B cell (primary cell): ENCODE measurements at regions not wholly inside any gene's neighbourhood (a gene's known extent, or its start where the extent isn't known, plus 50 kb on each side); places are given as distances from the start of the nearest gene placed in this dataset.

ENCODE experiments used
- ATAC-seq: fragments of 200-7000 bp; cut with Tn5 transposase; one replicate; pipeline ENCODE4 v1.10.0; 2021; ENCODE audit warnings: low read depth, mild to moderate bottlenecking, moderate number of reproducible peaks, moderate library complexity
- CTCF ChIA-PET: fragments of 350-600 bp; sonication (Branson Sonifier 250); formaldehyde crosslinking; loops from one replicate; lab custom pipeline; 2021; ENCODE audit warnings: antibody characterized with exemption, inconsistent platforms; lab: Charles Lee
- POLR2A ChIA-PET: fragments of 350-600 bp; sonication (Branson Sonifier 250); formaldehyde crosslinking; loops from one replicate; lab custom pipeline; 2021; ENCODE audit warnings: antibody characterized with exemption; lab: Charles Lee
- DNase-seq: peaks from one replicate; pipeline ENCODE4 v3.0.0; 2013
- H2AFZ ChIP-seq: 2 replicates; pipeline ENCODE4 v1.6.1; 2012; ENCODE audit warnings: mild to moderate bottlenecking, low read depth, low read length; ENCODE audit not compliant: insufficient read depth, poor library complexity, severe bottlenecking
- H3K27ac ChIP-seq, 2 donors: 1 replicate in 1 of 2; 2 replicates in 1 of 2; pipeline ENCODE4 v1.5.1; 2012 to 2013; ENCODE audit warnings: low read length in 2 of 2, mild to moderate bottlenecking in 2 of 2, moderate library complexity in 1 of 2
- H3K27me3 ChIP-seq, 4 experiments: fragments of 200-600 bp in 1 of 4; sonication (generic) in 1 of 4; replicated peaks in 1 of 4; 1 replicate in 2 of 4; 2 replicates in 2 of 4; pipeline versions ENCODE4 v1.6.1 to v1.7.0; 2013 to 2016; ENCODE audit warnings: low read length in 3 of 4, mild to moderate bottlenecking in 2 of 4, mixed read lengths in 1 of 4, moderate library complexity in 1 of 4; ENCODE audit not compliant: insufficient read depth in 4 of 4, control insufficient read depth in 3 of 4; ENCODE audit errors: control extremely low read depth in 1 of 4
- H3K36me3 ChIP-seq, 2 experiments: replicated peaks in 1 of 2; 1 replicate in 1 of 2; 2 replicates in 1 of 2; pipeline versions ENCODE4 v1.6.1 to v1.7.1; 2013; ENCODE audit warnings: low read length in 1 of 2; ENCODE audit not compliant: insufficient read depth in 2 of 2, control insufficient read depth in 1 of 2; ENCODE audit errors: control extremely low read depth in 1 of 2, extremely low read depth in 1 of 2
- H3K4me1 ChIP-seq, 2 donors: fragments of 200-600 bp in 1 of 2; sonication (generic) in 1 of 2; 1 replicate in 1 of 2; 2 replicates in 1 of 2; pipeline versions ENCODE4 v1.5.1 to v1.6.1; 2013 to 2017; ENCODE audit warnings: low read length in 2 of 2; ENCODE audit not compliant: control insufficient read depth in 2 of 2, insufficient read depth in 2 of 2
- H3K4me2 ChIP-seq: replicated peaks from 2 replicates; pipeline ENCODE3; 2012; ENCODE audit warnings: mild to moderate bottlenecking, low read depth, low read length; ENCODE audit not compliant: poor library complexity, severe bottlenecking
- H3K4me3 ChIP-seq, 5 experiments: fragments of 200-600 bp in 1 of 5; sonication (generic) in 1 of 5; 1 replicate in 3 of 5; 2 replicates in 2 of 5; pipeline versions ENCODE4 v1.5.1 to v1.7.0; 2011 to 2016; ENCODE audit warnings: low read length in 4 of 5, mild to moderate bottlenecking in 4 of 5, low read depth in 2 of 5, control low read depth in 1 of 5, moderate library complexity in 1 of 5; ENCODE audit not compliant: insufficient read depth in 1 of 5; ENCODE audit errors: control extremely low read depth in 1 of 5, extremely low read depth in 1 of 5
- H3K79me2 ChIP-seq: fragments of 200-600 bp; sonication (generic); one replicate; pipeline ENCODE4 v1.6.0; 2016; ENCODE audit warnings: low read length; ENCODE audit not compliant: control insufficient read depth, insufficient read depth
- H3K9ac ChIP-seq: fragments of 200-600 bp; sonication (generic); 2 replicates; pipeline ENCODE4 v1.6.1; 2017; ENCODE audit warnings: mild to moderate bottlenecking, low read length, moderate library complexity
- H3K9me3 ChIP-seq, 3 donors: one replicate each; pipeline versions ENCODE4 v1.6.1 to v1.7.1; 2013; ENCODE audit warnings: low read length in 2 of 3; ENCODE audit not compliant: control insufficient read depth in 2 of 3, insufficient read depth in 1 of 3; ENCODE audit errors: control extremely low read depth in 1 of 3
- H4K20me1 ChIP-seq: 2 replicates; pipeline ENCODE4 v1.6.0; 2012; ENCODE audit warnings: mild to moderate bottlenecking, low read length; ENCODE audit not compliant: insufficient read depth, control insufficient read depth, poor library complexity, severe bottlenecking
- H3K27ac Mint-ChIP-seq: one replicate; pipeline ENCODE4 v1.8.0; 2021; ENCODE audit warnings: mixed read lengths
- H3K27me3 Mint-ChIP-seq: one replicate; pipeline ENCODE4 v1.8.0; 2021; ENCODE audit warnings: mixed read lengths
- H3K4me1 Mint-ChIP-seq: one replicate; pipeline ENCODE4 v1.8.0; 2021; ENCODE audit warnings: mixed read lengths
- H3K4me3 Mint-ChIP-seq: one replicate; pipeline ENCODE4 v1.8.0; 2021; ENCODE audit warnings: mixed read lengths
- H3K9me3 Mint-ChIP-seq: one replicate; pipeline ENCODE4 v1.8.0; 2022; ENCODE audit warnings: mixed read lengths; ENCODE audit not compliant: insufficient read depth
- CTCF ChIP-seq: fragments of 200-600 bp; IDR thresholded peaks from one replicate; pipeline ENCODE4 v1.8.0; 2022; ENCODE audit warnings: antibody characterized with exemption, mild to moderate bottlenecking
- EZH2 ChIP-seq: IDR thresholded peaks from 2 replicates; pipeline ENCODE4 v1.6.1; 2012; ENCODE audit warnings: borderline replicate concordance, low read depth, mild to moderate bottlenecking, moderate library complexity, low read length; ENCODE audit not compliant: insufficient read depth, poor library complexity, severe bottlenecking
- whole genome bisulfite sequencing: methylation state at CpG from one replicate; pipeline ENCODE4 v1.1.5; 2013; ENCODE audit warnings: missing lambda C conversion rate; ENCODE audit not compliant: insufficient coverage; 5-methylcytosine and 5-hydroxymethylcytosine counted together
- intact Hi-C: fragments of 100-400 bp; cut with micrococcal nuclease; formaldehyde crosslinking; loops from one replicate; pipeline ENCODE4 v1.10.0; 2022

DNA sequence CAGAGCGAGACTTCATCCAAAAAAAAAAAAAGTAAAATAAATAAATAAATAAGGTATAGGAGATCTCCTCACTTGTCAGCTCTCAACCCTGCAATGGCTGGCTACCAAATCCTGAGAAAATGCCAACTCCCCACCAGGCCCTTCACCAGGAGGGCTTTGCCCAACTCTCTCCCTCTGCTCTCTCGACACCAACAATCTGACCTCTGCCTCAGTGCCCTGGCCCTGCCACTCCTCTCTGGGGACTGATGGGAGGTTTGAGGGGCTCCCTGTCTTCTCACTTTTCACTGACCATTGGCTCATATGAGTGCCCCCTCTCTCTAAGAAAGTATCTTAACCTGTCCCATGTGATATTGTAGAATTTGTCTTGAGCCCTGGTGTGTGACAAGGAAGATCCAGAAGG, 52.6 kb upstream of the SH3PXD2B start:
- no peak for ATAC-seq

GRCh38 chr5:172506251-172506650, 51.9 kb upstream of the SH3PXD2B start:
- intact Hi-C loops = no loop called here
- Histone ChIP-seq H3K27me3 (peaks cover 0 to 5% (median 0%) of the 10 kb centered on the region in 4 experiments), H3K27ac (no peak overlapping the region), H2AFZ (no peak overlapping the region), H3K36me3 (no peaks in the 10 kb centered on the region), H4K20me1 (no peaks in the 10 kb centered on the region), H3K4me3 (no peak overlapping the region), H3K9ac (no peak overlapping the region), H3K4me1 (no peaks in the 10 kb centered on the region), H3K4me2 (no peak overlapping the region), H3K9me3 (peaks cover under 1 to 11% (median 2%) of the 10 kb centered on the region in 3 donors), H3K79me2 (no peaks in the 10 kb centered on the region)
- Mint-ChIP-seq H3K4me1 (no peaks in the 10 kb centered on the region), H3K4me3 (no peak overlapping the region), H3K27ac (no peak overlapping the region), H3K9me3 (no peaks in the 10 kb centered on the region), H3K27me3 (peaks cover 23% of the 10 kb centered on the region)
- no peak for TF ChIP-seq EZH2
- TF ChIP-seq CTCF = no peak
- no peak for ATAC-seq
- no peak for DNase-seq
- ChIA-PET CTCF (no interaction called here), POLR2A (interaction anchor here (0.5 kb wide), 1 partner anchor 228 kb away, joined by 4 read pairs; no protein-coding TSS in a partner anchor)
- WGBS = 89% methylated on average over 7 of the region's 7 CpGs

More for the DNA sequence above, 52.6 kb upstream of the SH3PXD2B start:
- Histone ChIP-seq H2AFZ (no peak overlapping the region), H3K9me3 (peaks cover 4 to 11% (median 9%) of the 10 kb centered on the region in 3 donors), H3K27ac (no peak overlapping the region), H3K27me3 (peaks cover 0 to 5% (median 0%) of the 10 kb centered on the region in 4 experiments), H3K4me1 (no peaks in the 10 kb centered on the region), H4K20me1 (no peaks in the 10 kb centered on the region), H3K4me2 (no peak overlapping the region), H3K9ac (no peak overlapping the region), H3K36me3 (no peaks in the 10 kb centered on the region), H3K79me2 (no peaks in the 10 kb centered on the region), H3K4me3 (no peak overlapping the region)
- no peak overlapping the region for H3K4me3 Mint-ChIP-seq
- DNase-seq = no peak
- intact Hi-C loops = no loop called here
- no CpG with 5 or more reads among the region's 2 CpGs for WGBS
- ChIA-PET CTCF (no interaction called here), POLR2A (interaction anchor here (0.5 kb wide), 1 partner anchor 227 kb away, joined by 4 read pairs; no protein-coding TSS in a partner anchor)
- no peaks in the 10 kb centered on the region for H3K9me3 Mint-ChIP-seq
- TF ChIP-seq EZH2 (no peak), CTCF (no peak)
- H3K4me1 Mint-ChIP-seq = no peaks in the 10 kb centered on the region
- H3K27me3 Mint-ChIP-seq = peaks cover 23% of the 10 kb centered on the region
- H3K27ac Mint-ChIP-seq = no peak overlapping the region
